Heart right ventricle (tissue), 16 donors: ENCODE measurements at regions not wholly inside any gene's neighbourhood (a gene's known extent, or its start where the extent isn't known, plus 50 kb on each side); places are given as distances from the start of the nearest gene placed in this dataset.

ENCODE experiments used
- ATAC-seq, 8 donors: fragments of 200-7000 bp; cut with Tn5 transposase; one replicate each; pipeline ENCODE4 v1.9.1; 2020; ENCODE audit warnings: mild to moderate bottlenecking in 8 of 8, moderate library complexity in 8 of 8, moderate number of reproducible peaks in 1 of 8
- DNase-seq, 2 donors: peaks; one replicate each; pipeline ENCODE4 v3.0.0-alpha.2; 2020
- H3K27ac ChIP-seq, 10 donors: fragments of 200-600 bp; sonication (generic) in 2 of 10; one replicate each; pipeline versions ENCODE4 v1.5.0 to v1.8.0; 2020 to 2022; ENCODE audit warnings: mild to moderate bottlenecking in 3 of 10
- H3K27me3 ChIP-seq, 7 donors: fragments of 200-600 bp; one replicate each; pipeline ENCODE4 v1.8.0; 2021 to 2022; ENCODE audit warnings: mild to moderate bottlenecking in 2 of 7
- H3K36me3 ChIP-seq, 9 donors: fragments of 200-600 bp; sonication (generic) in 1 of 9; one replicate each; pipeline versions ENCODE4 v1.5.0 to v1.8.0; 2020 to 2022; ENCODE audit warnings: mild to moderate bottlenecking in 2 of 9
- H3K4me1 ChIP-seq, 9 donors: fragments of 200-600 bp; sonication (generic) in 1 of 9; one replicate each; pipeline versions ENCODE4 v1.5.0 to v1.8.0; 2020 to 2022; ENCODE audit warnings: mild to moderate bottlenecking in 4 of 9
- H3K4me3 ChIP-seq, 10 donors: fragments of 200-600 bp; sonication (generic) in 2 of 10; one replicate each; pipeline versions ENCODE4 v1.5.0 to v1.8.0; 2020 to 2022; ENCODE audit warnings: mild to moderate bottlenecking in 7 of 10, moderate library complexity in 2 of 10
- H3K9me3 ChIP-seq, 11 donors: fragments of 200-600 bp in 10 of 11; sonication (generic) in 2 of 11; one replicate each; pipeline versions ENCODE4 v1.5.0 to v1.8.0; 2013 to 2022; ENCODE audit warnings: mild to moderate bottlenecking in 2 of 11, control low read depth in 1 of 11, moderate library complexity in 1 of 11
- CTCF ChIP-seq, 9 donors: fragments of 200-600 bp; sonication (generic) in 2 of 9; IDR thresholded peaks; one replicate each; pipeline versions ENCODE4 v1.5.0 to v1.8.0; 2021 to 2022; ENCODE audit warnings: antibody characterized with exemption in 9 of 9, mild to moderate bottlenecking in 5 of 9, moderate library complexity in 1 of 9
- WGBS, 2 donors: extraction: QIAGEN DNeasy Blood & Tissue Kit; methylation state at CpG; one replicate each; pipeline ENCODE4 v1.1.7; 2013; ENCODE audit warnings: inconsistent platforms in 1 of 2; 5-methylcytosine and 5-hydroxymethylcytosine counted together
- intact Hi-C, 10 donors: fragments of 100-400 bp; cut with DNase I; formaldehyde crosslinking; loops; one replicate each; pipeline versions ENCODE4 v1.11.1 to v1.14.2; 2022
- donor health status: Arrhythmogenic right ventricular cardiomyopathy.
- donor health status: ischemic (EF 13 %, LVEDD 7.1; RV severe dilation, severe dysfunction).
- donor health status: healthy with polysubstance abuse.
- donor health status: DM: no; HTN: yes; CAD: no.
- donor health status: DM: no; HTN: no; CAD: no.
- donor health status: ischemic (EF 25% LVEDD 6.9; RV normal size, moderate dysfunction).
- donor health status: ischemic (EF 25% LVEDD 5.7; RV mildly dilated, moderate dysfunction).
- donor health status: healthy.
- donor health status: DM: yes; HTN: yes; CAD: no.
- donor health status: Ischemic cardiomyopathy.
- donor health status: ischemic (EF 35%, LVEDD 5.7; RV mildly dilated, moderate dysfunction).
- donor health status: nonischemic (EF 11% LVEDD 7.7; RV severe dilation, severe dysfunction).
- donor health status: DM: yes; HTN: yes; CAD: no.
- donor health status: PGD.
- donor health status: ischemic (EF 29% LVEDD 5.4; RV normal size, mild dysfunction).
- donor health status: nonischemic (EF 23%, LVEDD 6.1; RV moderate dilation, normal function).

- H3K27me3 ChIP-seq: no peaks in the 10 kb centered on the region
- peaks cover 0 to 22% (median 14%) of the 10 kb centered on the region in 11 donors for H3K9me3 ChIP-seq
- TF ChIP-seq CTCF (IDR thresholded peaks at IDR 0.05): no peak
- ATAC-seq: no peak
- intact Hi-C loops: loop anchor here in 1 of 10 donors (5.0 kb wide), 1 partner anchor 161 kb away; no protein-coding TSS in a partner anchor
- H3K36me3 ChIP-seq: no peaks in the 10 kb centered on the region
- no peak for DNase-seq
- H3K27ac ChIP-seq: no peak overlapping the region
- WGBS, 2 donors: 36 to 40% methylated on average over 2 of the region's 2 CpGs
- no peaks in the 10 kb centered on the region for H3K4me1 ChIP-seq
- H3K4me3 ChIP-seq: no peak overlapping the region
Measured at GRCh38 chr12:28611449-28611848, 421.2 kb downstream of the CCDC91 start.

- intact Hi-C loops: no loop called here
- H3K36me3 ChIP-seq: no peaks in the 10 kb centered on the region
- no peak overlapping the region for H3K4me3 ChIP-seq
- TF ChIP-seq CTCF (IDR thresholded peaks at IDR 0.05): no peak
- H3K27ac ChIP-seq: no peak overlapping the region
- H3K27me3 ChIP-seq: no peaks in the 10 kb centered on the region
- no peak for ATAC-seq
- no peak for DNase-seq
- WGBS, 2 donors: 72 to 84% methylated on average over 1 of the region's 1 CpG
- peaks cover 0 to 8% (median 0%) of the 10 kb centered on the region in 11 donors for H3K9me3 ChIP-seq
- no peaks in the 10 kb centered on the region for H3K4me1 ChIP-seq
Measured at GRCh38 chr12:28618171-28618570, 427.9 kb downstream of the CCDC91 start.

- intact Hi-C loops: no loop called here
- WGBS, 2 donors: 69 to 75% methylated on average over 3 of the region's 3 CpGs
- TF ChIP-seq CTCF (IDR thresholded peaks at IDR 0.05): no peak
- ATAC-seq (no peak), DNase-seq (no peak)
- Histone ChIP-seq H3K4me1 (no peaks in the 10 kb centered on the region), H3K36me3 (no peaks in the 10 kb centered on the region), H3K9me3 (peaks cover 0 to 8% (median 0%) of the 10 kb centered on the region in 11 donors), H3K4me3 (no peak overlapping the region), H3K27ac (no peak overlapping the region), H3K27me3 (no peaks in the 10 kb centered on the region)
Measured at GRCh38 chr12:28618772-28619171, 428.5 kb downstream of the CCDC91 start.

- no peak overlapping the region for H3K4me3 ChIP-seq
- peaks cover 0 to 8% (median 0%) of the 10 kb centered on the region in 11 donors for H3K9me3 ChIP-seq
- H3K27me3 ChIP-seq: no peaks in the 10 kb centered on the region
- no peak overlapping the region for H3K27ac ChIP-seq
- H3K36me3 ChIP-seq: no peaks in the 10 kb centered on the region
- no peak for DNase-seq
- no peak for TF ChIP-seq CTCF (IDR thresholded peaks at IDR 0.05)
- intact Hi-C loops: no loop called here
- ATAC-seq: no peak
- WGBS, 2 donors: 76 to 79% methylated on average over 3 of the region's 3 CpGs
- H3K4me1 ChIP-seq: no peaks in the 10 kb centered on the region
Measured at GRCh38 chr12:28620281-28620680, 430.0 kb downstream of the CCDC91 start.
